ENCODE measurements at regions not wholly inside any gene's neighbourhood (a gene's known extent, or its start where the extent isn't known, plus 50 kb on each side); places are given as distances from the start of the nearest gene placed in this dataset.

- no peak for TF ChIP-seq CTCF (IDR thresholded peaks at IDR 0.05)
Measured at GRCh38 chr17:68197997-68198930, 49.6 kb upstream of the AMZ2 start.

All from LNCAP (cell line).